Neural cell (in vitro differentiated cells): ENCODE measurements at regions not wholly inside any gene's neighbourhood (a gene's known extent, or its start where the extent isn't known, plus 50 kb on each side); places are given as distances from the start of the nearest gene placed in this dataset.

Experiments
- H2AFZ ChIP-seq: fragments of 200-600, 300-800 bp; sonication (generic), shearing (Covaris generic); 2 replicates; pipeline ENCODE4 v1.6.0; 2014; ENCODE audit warnings: low read depth, mild to moderate bottlenecking, antibody characterized with exemption, low read length, moderate library complexity
- H3F3A ChIP-seq: fragments of 200-600 bp; shearing (Covaris generic); 2 replicates; pipeline ENCODE4 v1.6.1; 2016; ENCODE audit warnings: mild to moderate bottlenecking, moderate library complexity, mixed read lengths, antibody characterized with exemption, low read length; ENCODE audit not compliant: insufficient read depth, poor library complexity, severe bottlenecking
- H3K27ac ChIP-seq: fragments of 200-600, 300-800 bp; sonication (generic), shearing (Covaris generic); 2 replicates; pipeline ENCODE4 v1.5.1; 2014; ENCODE audit warnings: mild to moderate bottlenecking, low read length, moderate library complexity
- H3K27me3 ChIP-seq: fragments of 300-800, 200-600 bp; sonication (generic), shearing (Covaris generic); 2 replicates; pipeline ENCODE4 v1.6.0; 2014; ENCODE audit warnings: mild to moderate bottlenecking, low read depth, low read length, moderate library complexity; ENCODE audit not compliant: insufficient read depth
- H3K36me3 ChIP-seq: fragments of 300-800, 200-600 bp; sonication (generic), shearing (Covaris generic); 2 replicates; pipeline ENCODE4 v1.5.1; 2014; ENCODE audit warnings: mild to moderate bottlenecking, antibody characterized with exemption, low read length, moderate library complexity; ENCODE audit not compliant: insufficient read depth
- H3K4me2 ChIP-seq: fragments of 300-800, 200-600 bp; sonication (generic), shearing (Covaris generic); 2 replicates; pipeline ENCODE4 v1.6.0; 2014; ENCODE audit warnings: mild to moderate bottlenecking, low read length
- H3K4me3 ChIP-seq: fragments of 300-800, 200-600 bp; sonication (generic), shearing (Covaris generic); 2 replicates; pipeline ENCODE4 v1.5.1; 2014; ENCODE audit warnings: mild to moderate bottlenecking, low read length, moderate library complexity
- H3K79me2 ChIP-seq: fragments of 200-600 bp; shearing (Covaris generic); replicated peaks from 2 replicates; pipeline ENCODE4 v1.6.0; 2014; ENCODE audit warnings: mild to moderate bottlenecking, low read length, moderate library complexity; ENCODE audit not compliant: insufficient read depth
- H3K9ac ChIP-seq: fragments of 300-800, 200-600 bp; sonication (generic), shearing (Covaris generic); 2 replicates; pipeline ENCODE4 v1.6.1; 2016; ENCODE audit warnings: mild to moderate bottlenecking, low read length, mixed read lengths
- H3K9me2 ChIP-seq: fragments of 200-600 bp; shearing (Covaris generic); 2 replicates; pipeline ENCODE4 v1.6.1; 2016; ENCODE audit warnings: mild to moderate bottlenecking, low read length, mixed read lengths; ENCODE audit not compliant: insufficient read depth
- H3K9me3 ChIP-seq: fragments of 200-600, 300-800 bp; sonication (generic), shearing (Covaris generic); 2 replicates; pipeline ENCODE4 v1.6.1; 2016; ENCODE audit warnings: mild to moderate bottlenecking, mixed run types, low read length, moderate library complexity, mixed read lengths
- H4K20me1 ChIP-seq: fragments of 200-600 bp; shearing (Covaris generic); 2 replicates; pipeline ENCODE4 v1.6.1; 2016; ENCODE audit warnings: mild to moderate bottlenecking, mixed run types; ENCODE audit not compliant: insufficient read depth
- EP300 ChIP-seq: fragments of 450-650 bp; conservative IDR thresholded peaks from 2 replicates; pipeline ENCODE4 v1.6.1; 2014; ENCODE audit warnings: antibody characterized with exemption, mild to moderate bottlenecking, moderate library complexity; ENCODE audit not compliant: poor library complexity, severe bottlenecking
- EZH2 ChIP-seq: fragments of 200-600, 300-800 bp; shearing (Covaris generic), sonication (generic); IDR thresholded peaks from 2 replicates; pipeline ENCODE4 v1.6.1; 2014; ENCODE audit warnings: antibody characterized with exemption, low read length, borderline replicate concordance, mild to moderate bottlenecking; ENCODE audit not compliant: insufficient read depth, poor library complexity, severe bottlenecking
- MXI1 ChIP-seq: fragments of 450-650 bp; conservative IDR thresholded peaks from 2 replicates; pipeline ENCODE4 v1.6.1; 2014; ENCODE audit warnings: antibody characterized with exemption, mild to moderate bottlenecking; ENCODE audit not compliant: poor library complexity, severe bottlenecking
- POLR2AphosphoS5 ChIP-seq: IDR thresholded peaks from 2 replicates; pipeline ENCODE4 v1.6.1; 2012
- RAD21 ChIP-seq: fragments of 450-650 bp; conservative IDR thresholded peaks from 2 replicates; pipeline ENCODE4 v1.6.1; 2014; ENCODE audit warnings: antibody characterized with exemption, mild to moderate bottlenecking, moderate library complexity
- SMC3 ChIP-seq: fragments of 450-650 bp; conservative IDR thresholded peaks from 2 replicates; pipeline ENCODE4 v1.6.1; 2014; ENCODE audit warnings: antibody characterized with exemption, mild to moderate bottlenecking, moderate library complexity; ENCODE audit not compliant: poor library complexity
- TAF1 ChIP-seq: IDR thresholded peaks from 2 replicates; pipeline ENCODE4 v1.6.1; 2012; ENCODE audit warnings: low read depth
- TF ChIP-seq, protein P1 (sequence below): IDR thresholded peaks from 2 replicates; pipeline ENCODE4 v1.6.1; 2012; ENCODE audit warnings: borderline replicate concordance
- TF ChIP-seq, protein P2 (sequence below): fragments of 450-650 bp; IDR thresholded peaks from 2 replicates; pipeline ENCODE4 v1.5.1; 2014; ENCODE audit warnings: antibody characterized with exemption, mild to moderate bottlenecking, moderate library complexity; ENCODE audit not compliant: poor library complexity, severe bottlenecking

DNA sequence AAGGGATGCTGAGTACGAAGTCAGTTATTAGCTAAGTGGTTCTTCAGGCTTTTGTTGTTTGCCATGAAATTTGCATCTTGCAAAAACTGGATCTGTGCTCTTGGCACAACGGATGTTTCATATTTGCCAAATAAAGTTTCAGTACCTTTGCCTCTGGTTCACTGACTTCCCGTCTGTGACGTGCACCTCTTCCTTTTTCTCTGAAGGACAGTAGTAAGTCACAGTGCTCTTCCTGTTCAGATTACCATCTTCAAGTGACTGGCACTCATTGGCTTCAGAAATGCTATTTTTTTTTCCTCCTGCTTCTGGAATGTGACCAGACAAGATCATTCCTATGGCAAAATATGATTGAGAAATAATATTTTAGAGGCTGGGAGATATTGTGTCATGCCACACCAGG is 75.9 kb upstream of the GREM2 start:
- Histone ChIP-seq H3F3A (no peaks in the 10 kb centered on the region), H2AFZ (no peak overlapping the region), H3K27ac (no peak overlapping the region), H3K9ac (no peak overlapping the region), H4K20me1 (no peaks in the 10 kb centered on the region), H3K9me2 (no peaks in the 10 kb centered on the region), H3K4me2 (no peak overlapping the region), H3K4me3 (no peak overlapping the region), H3K9me3 (no peaks in the 10 kb centered on the region), H3K27me3 (no peaks in the 10 kb centered on the region), H3K36me3 (no peaks in the 10 kb centered on the region), H3K79me2 (no peaks in the 10 kb centered on the region)
- TF ChIP-seq, protein P1, sequence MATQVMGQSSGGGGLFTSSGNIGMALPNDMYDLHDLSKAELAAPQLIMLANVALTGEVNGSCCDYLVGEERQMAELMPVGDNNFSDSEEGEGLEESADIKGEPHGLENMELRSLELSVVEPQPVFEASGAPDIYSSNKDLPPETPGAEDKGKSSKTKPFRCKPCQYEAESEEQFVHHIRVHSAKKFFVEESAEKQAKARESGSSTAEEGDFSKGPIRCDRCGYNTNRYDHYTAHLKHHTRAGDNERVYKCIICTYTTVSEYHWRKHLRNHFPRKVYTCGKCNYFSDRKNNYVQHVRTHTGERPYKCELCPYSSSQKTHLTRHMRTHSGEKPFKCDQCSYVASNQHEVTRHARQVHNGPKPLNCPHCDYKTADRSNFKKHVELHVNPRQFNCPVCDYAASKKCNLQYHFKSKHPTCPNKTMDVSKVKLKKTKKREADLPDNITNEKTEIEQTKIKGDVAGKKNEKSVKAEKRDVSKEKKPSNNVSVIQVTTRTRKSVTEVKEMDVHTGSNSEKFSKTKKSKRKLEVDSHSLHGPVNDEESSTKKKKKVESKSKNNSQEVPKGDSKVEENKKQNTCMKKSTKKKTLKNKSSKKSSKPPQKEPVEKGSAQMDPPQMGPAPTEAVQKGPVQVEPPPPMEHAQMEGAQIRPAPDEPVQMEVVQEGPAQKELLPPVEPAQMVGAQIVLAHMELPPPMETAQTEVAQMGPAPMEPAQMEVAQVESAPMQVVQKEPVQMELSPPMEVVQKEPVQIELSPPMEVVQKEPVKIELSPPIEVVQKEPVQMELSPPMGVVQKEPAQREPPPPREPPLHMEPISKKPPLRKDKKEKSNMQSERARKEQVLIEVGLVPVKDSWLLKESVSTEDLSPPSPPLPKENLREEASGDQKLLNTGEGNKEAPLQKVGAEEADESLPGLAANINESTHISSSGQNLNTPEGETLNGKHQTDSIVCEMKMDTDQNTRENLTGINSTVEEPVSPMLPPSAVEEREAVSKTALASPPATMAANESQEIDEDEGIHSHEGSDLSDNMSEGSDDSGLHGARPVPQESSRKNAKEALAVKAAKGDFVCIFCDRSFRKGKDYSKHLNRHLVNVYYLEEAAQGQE = no peak
- TF ChIP-seq SMC3 (no peak), POLR2AphosphoS5 (no peak), MXI1 (no peak), EZH2 (no peak), EP300 (no peak), RAD21 (no peak), TAF1 (no peak)
- TF ChIP-seq, protein P2, sequence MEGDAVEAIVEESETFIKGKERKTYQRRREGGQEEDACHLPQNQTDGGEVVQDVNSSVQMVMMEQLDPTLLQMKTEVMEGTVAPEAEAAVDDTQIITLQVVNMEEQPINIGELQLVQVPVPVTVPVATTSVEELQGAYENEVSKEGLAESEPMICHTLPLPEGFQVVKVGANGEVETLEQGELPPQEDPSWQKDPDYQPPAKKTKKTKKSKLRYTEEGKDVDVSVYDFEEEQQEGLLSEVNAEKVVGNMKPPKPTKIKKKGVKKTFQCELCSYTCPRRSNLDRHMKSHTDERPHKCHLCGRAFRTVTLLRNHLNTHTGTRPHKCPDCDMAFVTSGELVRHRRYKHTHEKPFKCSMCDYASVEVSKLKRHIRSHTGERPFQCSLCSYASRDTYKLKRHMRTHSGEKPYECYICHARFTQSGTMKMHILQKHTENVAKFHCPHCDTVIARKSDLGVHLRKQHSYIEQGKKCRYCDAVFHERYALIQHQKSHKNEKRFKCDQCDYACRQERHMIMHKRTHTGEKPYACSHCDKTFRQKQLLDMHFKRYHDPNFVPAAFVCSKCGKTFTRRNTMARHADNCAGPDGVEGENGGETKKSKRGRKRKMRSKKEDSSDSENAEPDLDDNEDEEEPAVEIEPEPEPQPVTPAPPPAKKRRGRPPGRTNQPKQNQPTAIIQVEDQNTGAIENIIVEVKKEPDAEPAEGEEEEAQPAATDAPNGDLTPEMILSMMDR = no peak

DNA sequence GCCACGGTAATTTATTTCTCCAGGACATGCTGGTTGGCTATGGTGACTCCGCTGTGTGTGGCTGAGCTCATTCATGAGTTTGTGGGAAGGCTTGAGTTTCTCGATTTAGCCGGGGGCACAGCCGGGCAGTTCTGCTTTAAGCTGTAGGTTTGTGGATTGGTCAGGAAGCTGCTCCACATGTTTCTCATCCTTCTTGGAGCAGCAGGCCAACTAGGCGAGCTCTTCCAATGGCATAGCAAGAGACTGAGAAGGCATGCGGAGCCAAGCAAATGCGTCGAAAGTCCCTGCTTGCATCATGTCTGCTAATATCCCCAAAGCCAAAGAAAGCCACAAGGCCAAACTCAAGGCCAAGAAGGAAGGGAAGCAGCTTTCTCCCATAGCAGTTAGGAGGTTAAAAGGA is 71.6 kb upstream of the GREM2 start:
- Histone ChIP-seq H3K4me2 (no peak overlapping the region), H3F3A (no peaks in the 10 kb centered on the region), H2AFZ (no peak overlapping the region), H3K9me3 (no peaks in the 10 kb centered on the region), H3K9me2 (no peaks in the 10 kb centered on the region), H3K36me3 (no peaks in the 10 kb centered on the region), H3K27me3 (no peaks in the 10 kb centered on the region), H3K27ac (no peak overlapping the region), H3K4me3 (no peak overlapping the region), H3K79me2 (no peaks in the 10 kb centered on the region), H3K9ac (no peak overlapping the region), H4K20me1 (no peaks in the 10 kb centered on the region)
- TF ChIP-seq EZH2 (no peak), SMC3 (no peak), MXI1 (no peak), POLR2AphosphoS5 (no peak), EP300 (no peak)
- TF ChIP-seq, protein P1 = no peak
